ENCODE measurements at regions not wholly inside any gene's neighbourhood (a gene's known extent, or its start where the extent isn't known, plus 50 kb on each side); places are given as distances from the start of the nearest gene placed in this dataset.
A peak's percentile ranks its signal among the peaks of the same experiment; 100 is the strongest.

GRCh38 chr6:165077876-165078275, 231.5 kb downstream of the C6orf118 start:
- H3K36me3 Mint-ChIP-seq (ENCODE audit: low read depth) = no peaks in the 10 kb centered on the region
- H3K9me3 Mint-ChIP-seq (ENCODE audit: low read depth) = no peaks in the 10 kb centered on the region
- no peak for DNase-seq (ENCODE audit: low spot score)

GRCh38 chr6:165071906-165072305, 237.5 kb downstream of the C6orf118 start:
- Mint-ChIP-seq H3K27ac (ENCODE audit: unreplicated experiment) (no peak overlapping the region), H3K4me1 (ENCODE audit: low read depth) (no peaks in the 10 kb centered on the region), H3K9me3 (ENCODE audit: low read depth) (peaks cover 2% of the 10 kb centered on the region), H3K36me3 (ENCODE audit: low read depth) (no peaks in the 10 kb centered on the region), H3K4me3 (ENCODE audit: unreplicated experiment) (no peak overlapping the region), H3K27me3 (ENCODE audit: low read depth) (no peaks in the 10 kb centered on the region)
- no peak for DNase-seq (ENCODE audit: low spot score)
- no peak for TF ChIP-seq CTCF (IDR thresholded peaks at IDR 0.05)

More at GRCh38 chr6:165077876-165078275, 231.5 kb downstream of the C6orf118 start:
- Mint-ChIP-seq H3K4me1 (ENCODE audit: low read depth) (no peaks in the 10 kb centered on the region), H3K27me3 (ENCODE audit: low read depth) (no peaks in the 10 kb centered on the region), H3K4me3 (ENCODE audit: unreplicated experiment) (no peak overlapping the region), H3K27ac (ENCODE audit: unreplicated experiment) (no peak overlapping the region)
- TF ChIP-seq CTCF (IDR thresholded peaks at IDR 0.05) = no peak

- H3K27me3 Mint-ChIP-seq (ENCODE audit: low read depth) = no peaks in the 10 kb centered on the region
- H3K4me1 Mint-ChIP-seq (ENCODE audit: low read depth) = peaks cover 16% of the 10 kb centered on the region
- DNase-seq (ENCODE audit: low spot score) = no peak
- H3K27ac Mint-ChIP-seq (ENCODE audit: unreplicated experiment) = peak overlapping the region; percentile 29
- H3K36me3 Mint-ChIP-seq (ENCODE audit: low read depth) = no peaks in the 10 kb centered on the region
- no peak for TF ChIP-seq CTCF (IDR thresholded peaks at IDR 0.05)
- peaks cover 4% of the 10 kb centered on the region for H3K9me3 Mint-ChIP-seq (ENCODE audit: low read depth)
- no peak overlapping the region for H3K4me3 Mint-ChIP-seq (ENCODE audit: unreplicated experiment)
These were observed 248.7 kb downstream of the C6orf118 start for GRCh38 chr6:165060720-165061119.

- H3K4me1 Mint-ChIP-seq (ENCODE audit: low read depth) = peaks cover 20% of the 10 kb centered on the region
- H3K4me3 Mint-ChIP-seq (ENCODE audit: unreplicated experiment) = no peak overlapping the region
- H3K27ac Mint-ChIP-seq (ENCODE audit: unreplicated experiment) = no peak overlapping the region
- no peaks in the 10 kb centered on the region for H3K27me3 Mint-ChIP-seq (ENCODE audit: low read depth)
- TF ChIP-seq CTCF (IDR thresholded peaks at IDR 0.05) = no peak
- no peak for DNase-seq (ENCODE audit: low spot score)
- peaks cover 4% of the 10 kb centered on the region for H3K9me3 Mint-ChIP-seq (ENCODE audit: low read depth)
- H3K36me3 Mint-ChIP-seq (ENCODE audit: low read depth) = no peaks in the 10 kb centered on the region
These were observed 250.4 kb downstream of the C6orf118 start for GRCh38 chr6:165059032-165059431.

GRCh38 chr6:165056292-165056691, 253.1 kb downstream of the C6orf118 start:
- no peak for DNase-seq (ENCODE audit: low spot score)
- Mint-ChIP-seq H3K36me3 (ENCODE audit: low read depth) (no peaks in the 10 kb centered on the region), H3K4me1 (ENCODE audit: low read depth) (peaks cover 20% of the 10 kb centered on the region), H3K27me3 (ENCODE audit: low read depth) (no peaks in the 10 kb centered on the region), H3K4me3 (ENCODE audit: unreplicated experiment) (no peak overlapping the region), H3K9me3 (ENCODE audit: low read depth) (no peaks in the 10 kb centered on the region), H3K27ac (ENCODE audit: unreplicated experiment) (no peak overlapping the region)
- no peak for TF ChIP-seq CTCF (IDR thresholded peaks at IDR 0.05)
